Astrocyte of the cerebellum (primary cell): ENCODE measurements at regions not wholly inside any gene's neighbourhood (a gene's known extent, or its start where the extent isn't known, plus 50 kb on each side); places are given as distances from the start of the nearest gene placed in this dataset.

Source experiments
- DNase-seq: peaks from one replicate; pipeline ENCODE4 v3.0.0-alpha.2; 2011; ENCODE audit warnings: low read depth
- H3K4me3 ChIP-seq: 2 replicates; pipeline ENCODE4 v1.5.1; 2011; ENCODE audit warnings: mild to moderate bottlenecking, low read depth, low read length, moderate library complexity
- in situ Hi-C: cut with HindIII; loops from 2 replicates; pipeline ENCODE4 v1.10.0; 2017; ENCODE audit warnings: low sequenced_read_pairs
- TF ChIP-seq, protein P1 (sequence below): IDR thresholded peaks from 2 replicates; pipeline ENCODE4 v1.5.1; 2012; ENCODE audit warnings: low read length, low read depth, moderate library complexity, mild to moderate bottlenecking; ENCODE audit errors: missing control alignments

DNA sequence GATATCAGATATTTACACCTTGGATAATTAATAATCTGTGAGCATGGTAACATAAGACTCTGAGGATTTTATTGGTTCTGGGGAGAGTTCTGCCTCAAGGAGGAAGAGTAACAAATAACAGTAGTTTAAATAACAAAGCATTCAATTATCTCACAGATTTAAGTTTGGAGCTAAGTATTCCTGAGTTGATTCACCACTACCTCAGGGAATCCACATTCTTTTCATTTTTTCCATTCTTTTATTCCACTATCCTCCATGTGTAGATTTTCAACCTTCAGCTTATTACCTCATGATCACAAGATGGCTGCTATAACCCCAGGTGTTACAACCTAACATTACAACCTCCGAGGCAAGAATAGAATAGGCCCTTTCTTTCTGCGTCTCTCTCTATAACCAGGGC, 252.2 kb upstream of the TOX3 start:
- in situ Hi-C loops, result no loop called here
- no peak for DNase-seq
- TF ChIP-seq, protein P1, sequence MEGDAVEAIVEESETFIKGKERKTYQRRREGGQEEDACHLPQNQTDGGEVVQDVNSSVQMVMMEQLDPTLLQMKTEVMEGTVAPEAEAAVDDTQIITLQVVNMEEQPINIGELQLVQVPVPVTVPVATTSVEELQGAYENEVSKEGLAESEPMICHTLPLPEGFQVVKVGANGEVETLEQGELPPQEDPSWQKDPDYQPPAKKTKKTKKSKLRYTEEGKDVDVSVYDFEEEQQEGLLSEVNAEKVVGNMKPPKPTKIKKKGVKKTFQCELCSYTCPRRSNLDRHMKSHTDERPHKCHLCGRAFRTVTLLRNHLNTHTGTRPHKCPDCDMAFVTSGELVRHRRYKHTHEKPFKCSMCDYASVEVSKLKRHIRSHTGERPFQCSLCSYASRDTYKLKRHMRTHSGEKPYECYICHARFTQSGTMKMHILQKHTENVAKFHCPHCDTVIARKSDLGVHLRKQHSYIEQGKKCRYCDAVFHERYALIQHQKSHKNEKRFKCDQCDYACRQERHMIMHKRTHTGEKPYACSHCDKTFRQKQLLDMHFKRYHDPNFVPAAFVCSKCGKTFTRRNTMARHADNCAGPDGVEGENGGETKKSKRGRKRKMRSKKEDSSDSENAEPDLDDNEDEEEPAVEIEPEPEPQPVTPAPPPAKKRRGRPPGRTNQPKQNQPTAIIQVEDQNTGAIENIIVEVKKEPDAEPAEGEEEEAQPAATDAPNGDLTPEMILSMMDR, result no peak
- no peak overlapping the region for H3K4me3 ChIP-seq

DNA sequence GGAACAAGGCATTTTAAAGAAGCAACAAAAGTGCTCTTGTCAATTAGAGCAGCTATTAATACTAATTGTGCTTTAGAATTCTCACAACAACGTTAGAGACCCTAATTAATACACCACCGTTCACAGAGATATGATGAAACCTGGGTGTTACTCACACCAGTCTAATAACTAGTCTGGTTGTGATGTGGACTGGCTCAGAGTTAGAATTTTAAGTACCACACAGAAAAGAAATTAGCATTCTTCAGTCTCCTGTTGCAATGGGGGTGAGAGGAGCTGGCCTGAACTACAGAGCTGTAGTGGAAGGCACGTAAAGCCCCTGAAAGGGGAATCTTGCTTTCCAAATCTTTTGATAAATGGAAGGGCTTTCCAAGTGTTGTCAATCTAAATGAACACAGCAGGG, 240.8 kb upstream of the TOX3 start:
- DNase-seq, result no peak
- in situ Hi-C loops, result no loop called here
- TF ChIP-seq, protein P1, result no peak
- H3K4me3 ChIP-seq, result no peak overlapping the region

DNA sequence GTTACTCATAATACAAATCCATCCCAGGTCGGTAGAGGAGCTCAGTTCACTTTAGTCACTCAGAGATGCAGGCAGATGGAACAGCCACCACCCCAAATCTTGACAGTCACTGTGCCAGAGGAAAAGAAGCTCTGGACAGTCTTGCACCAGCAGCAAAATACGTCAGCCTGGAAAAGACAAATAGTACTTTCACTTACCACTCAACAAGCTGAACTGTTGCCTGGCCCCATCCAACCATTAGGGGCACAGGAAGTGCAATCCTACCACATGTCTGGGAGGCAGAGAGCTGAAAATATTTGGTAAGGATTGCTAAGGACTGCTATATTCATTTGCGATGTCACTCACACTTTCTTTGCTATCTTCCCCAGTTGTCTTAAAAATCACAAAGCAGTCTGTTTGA, 239.1 kb upstream of the TOX3 start:
- TF ChIP-seq, protein P1, result no peak
- H3K4me3 ChIP-seq, result no peak overlapping the region
- in situ Hi-C loops, result no loop called here
- DNase-seq, result no peak

DNA sequence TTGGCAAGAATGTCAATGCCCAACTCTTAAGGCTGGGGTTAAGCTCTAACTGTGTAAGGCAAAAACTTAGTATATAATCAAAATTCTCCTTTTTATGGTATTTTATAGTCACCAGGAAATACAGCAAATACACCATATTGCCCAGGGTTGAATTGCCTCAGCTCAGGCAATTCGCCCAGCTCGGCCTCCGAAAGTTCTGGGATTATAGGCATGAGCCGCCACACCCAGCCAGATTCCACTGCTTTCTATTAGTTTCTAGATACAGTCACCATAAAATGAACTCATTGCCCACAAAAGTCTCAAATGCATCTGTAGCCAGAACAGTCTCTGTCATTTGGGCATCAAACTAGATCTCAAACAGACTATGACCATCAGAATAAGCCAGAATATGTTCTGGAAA, 238.7 kb upstream of the TOX3 start:
- DNase-seq, result no peak
- TF ChIP-seq, protein P1, result no peak
- H3K4me3 ChIP-seq, result no peak overlapping the region
- in situ Hi-C loops, result no loop called here

DNA sequence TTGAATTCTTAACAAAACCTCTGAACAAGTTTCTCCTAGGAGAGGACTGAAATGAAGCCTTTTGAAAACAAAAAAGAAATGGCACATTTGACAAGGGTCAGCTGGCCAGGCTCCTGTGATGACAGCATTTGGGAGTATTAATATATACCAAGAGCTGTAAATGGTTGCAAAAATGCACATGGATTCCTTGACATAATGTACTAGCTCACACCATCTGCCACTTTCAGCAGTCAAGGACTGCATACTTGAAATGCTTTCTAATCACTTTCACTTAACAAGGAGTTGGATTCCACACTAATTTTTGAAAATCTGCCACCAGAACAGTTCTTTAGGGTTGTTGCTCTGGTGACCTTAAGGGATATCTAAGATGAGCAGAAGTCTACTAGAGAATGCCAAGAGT, 236.7 kb upstream of the TOX3 start:
- TF ChIP-seq, protein P1, result no peak
- in situ Hi-C loops, result no loop called here

DNA sequence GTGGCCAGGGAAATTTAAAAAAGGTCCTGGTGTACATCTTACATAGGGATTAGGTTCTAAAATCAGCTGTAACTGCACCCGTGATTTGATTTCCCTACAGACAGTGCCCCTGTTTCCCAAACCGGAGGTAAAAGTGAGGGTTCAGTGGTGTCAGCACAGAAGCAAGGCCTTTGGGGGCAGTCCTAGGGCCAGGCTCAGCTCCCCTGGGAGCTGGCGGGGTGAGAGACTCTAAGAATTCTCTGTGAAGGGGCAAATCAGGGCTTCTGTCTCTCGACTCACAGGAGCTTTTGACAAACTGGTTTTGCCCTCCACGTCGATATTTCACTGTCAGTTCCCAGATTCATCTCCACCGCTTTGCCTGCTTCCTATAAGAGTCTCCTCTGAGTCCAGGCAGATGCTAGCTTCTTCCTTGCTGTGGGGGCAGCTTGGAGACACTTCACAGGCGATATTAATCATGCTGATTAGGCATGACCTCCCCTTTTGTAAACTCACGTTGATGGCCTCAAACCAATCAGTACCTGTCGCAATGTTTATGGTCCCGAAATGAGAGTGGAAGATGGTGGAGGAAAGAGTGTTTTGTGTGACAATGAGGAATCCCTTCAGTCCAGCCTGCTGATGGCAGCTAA, 234.2 kb upstream of the TOX3 start:
- TF ChIP-seq, protein P1, result no peak
- no peak overlapping the region for H3K4me3 ChIP-seq
- DNase-seq, result no peak
- in situ Hi-C loops, result no loop called here

More for the DNA sequence above, 236.7 kb upstream of the TOX3 start:
- DNase-seq, result no peak
- H3K4me3 ChIP-seq, result no peak overlapping the region
